ENCODE measurements at regions not wholly inside any gene's neighbourhood (a gene's known extent, or its start where the extent isn't known, plus 50 kb on each side); places are given as distances from the start of the nearest gene placed in this dataset.

GRCh38 chr1:219507437-219507836, 105.5 kb downstream of the ZC3H11B start:
- no peaks in the 10 kb centered on the region for H3K27me3 ChIP-seq (replicated peaks; ENCODE audit: control insufficient read depth, insufficient read depth, low read length)
- TF ChIP-seq CTCF (IDR thresholded peaks at IDR 0.05; ENCODE audit: insufficient read depth, low read length, poor library complexity, severe bottlenecking) = no peak
- no peak for DNase-seq (ENCODE audit: extremely low read depth, insufficient read length)
- H3K4me3 ChIP-seq (replicated peaks; ENCODE audit: low read depth, low read length) = no peak overlapping the region
- H3K36me3 ChIP-seq (ENCODE audit: control insufficient read depth, insufficient read depth, low read length) = no peaks in the 10 kb centered on the region

- TF ChIP-seq CTCF (IDR thresholded peaks at IDR 0.05; ENCODE audit: insufficient read depth, low read length, poor library complexity, severe bottlenecking) = no peak
- DNase-seq (ENCODE audit: extremely low read depth, insufficient read length) = no peak
- Histone ChIP-seq H3K36me3 (ENCODE audit: control insufficient read depth, insufficient read depth, low read length) (no peaks in the 10 kb centered on the region), H3K4me3 (replicated peaks; ENCODE audit: low read depth, low read length) (no peak overlapping the region), H3K27me3 (replicated peaks; ENCODE audit: control insufficient read depth, insufficient read depth, low read length) (no peaks in the 10 kb centered on the region)
Measured at GRCh38 chr1:219506936-219507335, 106.0 kb downstream of the ZC3H11B start.

- H3K27me3 ChIP-seq (replicated peaks; ENCODE audit: control insufficient read depth, insufficient read depth, low read length) = no peaks in the 10 kb centered on the region
- H3K36me3 ChIP-seq (ENCODE audit: control insufficient read depth, insufficient read depth, low read length) = no peaks in the 10 kb centered on the region
- H3K4me3 ChIP-seq (replicated peaks; ENCODE audit: low read depth, low read length) = no peak overlapping the region
- no peak for DNase-seq (ENCODE audit: extremely low read depth, insufficient read length)
- TF ChIP-seq CTCF (IDR thresholded peaks at IDR 0.05; ENCODE audit: insufficient read depth, low read length, poor library complexity, severe bottlenecking) = no peak
Measured at GRCh38 chr1:219506473-219506899, 106.4 kb downstream of the ZC3H11B start.

- DNase-seq (ENCODE audit: extremely low read depth, insufficient read length) = no peak
- no peak overlapping the region for H3K4me3 ChIP-seq (replicated peaks; ENCODE audit: low read depth, low read length)
- no peaks in the 10 kb centered on the region for H3K36me3 ChIP-seq (ENCODE audit: control insufficient read depth, insufficient read depth, low read length)
- no peak for TF ChIP-seq CTCF (IDR thresholded peaks at IDR 0.05; ENCODE audit: insufficient read depth, low read length, poor library complexity, severe bottlenecking)
- no peaks in the 10 kb centered on the region for H3K27me3 ChIP-seq (replicated peaks; ENCODE audit: control insufficient read depth, insufficient read depth, low read length)
Measured at GRCh38 chr1:219505886-219506285, 107.0 kb downstream of the ZC3H11B start.

- DNase-seq (ENCODE audit: extremely low read depth, insufficient read length) = no peak
- no peaks in the 10 kb centered on the region for H3K36me3 ChIP-seq (ENCODE audit: control insufficient read depth, insufficient read depth, low read length)
- H3K4me3 ChIP-seq (replicated peaks; ENCODE audit: low read depth, low read length) = no peak overlapping the region
- no peak for TF ChIP-seq CTCF (IDR thresholded peaks at IDR 0.05; ENCODE audit: insufficient read depth, low read length, poor library complexity, severe bottlenecking)
- H3K27me3 ChIP-seq (replicated peaks; ENCODE audit: control insufficient read depth, insufficient read depth, low read length) = no peaks in the 10 kb centered on the region
Measured at GRCh38 chr1:219503604-219504003, 109.3 kb downstream of the ZC3H11B start.

GRCh38 chr1:219500327-219500897, 112.5 kb downstream of the ZC3H11B start:
- no peak overlapping the region for H3K4me3 ChIP-seq (replicated peaks; ENCODE audit: low read depth, low read length)
- TF ChIP-seq CTCF (IDR thresholded peaks at IDR 0.05; ENCODE audit: insufficient read depth, low read length, poor library complexity, severe bottlenecking) = no peak
- no peak for DNase-seq (ENCODE audit: extremely low read depth, insufficient read length)
- no peaks in the 10 kb centered on the region for H3K36me3 ChIP-seq (ENCODE audit: control insufficient read depth, insufficient read depth, low read length)
- H3K27me3 ChIP-seq (replicated peaks; ENCODE audit: control insufficient read depth, insufficient read depth, low read length) = no peaks in the 10 kb centered on the region

Measured in GM06990 (cell line).